ENCODE measurements at regions not wholly inside any gene's neighbourhood (a gene's known extent, or its start where the extent isn't known, plus 50 kb on each side); places are given as distances from the start of the nearest gene placed in this dataset.

DNA sequence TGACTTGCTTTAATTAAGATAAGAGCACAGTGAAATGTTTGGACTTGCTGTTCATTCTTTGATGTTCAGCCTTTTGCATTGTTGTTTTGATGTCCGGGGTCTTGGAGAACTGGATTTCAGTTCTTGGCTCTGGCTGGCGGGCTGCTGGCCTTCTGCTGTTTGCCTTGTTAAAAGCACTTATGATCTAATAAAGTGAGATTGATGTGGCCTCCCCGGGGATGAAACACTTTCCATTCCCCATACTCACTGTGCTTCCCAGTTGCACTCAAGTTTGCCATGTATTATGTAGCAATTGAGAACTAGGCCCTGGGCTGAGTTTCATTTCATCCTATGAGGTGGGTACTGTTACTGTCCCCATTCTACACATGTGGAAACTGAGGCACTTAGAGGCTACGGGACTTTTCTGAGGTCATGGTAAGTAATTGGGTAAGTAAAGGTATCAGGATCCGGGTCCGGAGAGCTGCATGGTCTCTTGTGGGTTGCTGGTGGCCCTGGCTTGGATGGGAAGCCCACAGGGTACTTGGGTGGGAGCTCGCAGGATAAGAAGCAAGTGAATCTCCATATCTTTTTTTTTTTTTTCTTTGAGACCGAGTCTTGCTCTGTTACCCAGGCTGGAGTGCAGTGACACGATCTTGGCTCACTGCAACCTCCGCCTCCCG lies 127.7 kb upstream of the ZBTB40 start:
- H3K4me1 ChIP-seq: no peaks in the 10 kb centered on the region
- no peak overlapping the region for H3K27ac ChIP-seq
- TF ChIP-seq, protein P1, sequence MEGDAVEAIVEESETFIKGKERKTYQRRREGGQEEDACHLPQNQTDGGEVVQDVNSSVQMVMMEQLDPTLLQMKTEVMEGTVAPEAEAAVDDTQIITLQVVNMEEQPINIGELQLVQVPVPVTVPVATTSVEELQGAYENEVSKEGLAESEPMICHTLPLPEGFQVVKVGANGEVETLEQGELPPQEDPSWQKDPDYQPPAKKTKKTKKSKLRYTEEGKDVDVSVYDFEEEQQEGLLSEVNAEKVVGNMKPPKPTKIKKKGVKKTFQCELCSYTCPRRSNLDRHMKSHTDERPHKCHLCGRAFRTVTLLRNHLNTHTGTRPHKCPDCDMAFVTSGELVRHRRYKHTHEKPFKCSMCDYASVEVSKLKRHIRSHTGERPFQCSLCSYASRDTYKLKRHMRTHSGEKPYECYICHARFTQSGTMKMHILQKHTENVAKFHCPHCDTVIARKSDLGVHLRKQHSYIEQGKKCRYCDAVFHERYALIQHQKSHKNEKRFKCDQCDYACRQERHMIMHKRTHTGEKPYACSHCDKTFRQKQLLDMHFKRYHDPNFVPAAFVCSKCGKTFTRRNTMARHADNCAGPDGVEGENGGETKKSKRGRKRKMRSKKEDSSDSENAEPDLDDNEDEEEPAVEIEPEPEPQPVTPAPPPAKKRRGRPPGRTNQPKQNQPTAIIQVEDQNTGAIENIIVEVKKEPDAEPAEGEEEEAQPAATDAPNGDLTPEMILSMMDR (IDR thresholded peaks at IDR 0.05): no peak
- DNase-seq (ENCODE audit: low spot score): no peak
- H3K9me3 ChIP-seq: no peaks in the 10 kb centered on the region
- H3K36me3 ChIP-seq: no peaks in the 10 kb centered on the region
- no peak overlapping the region for H3K4me3 ChIP-seq
- H3K27me3 ChIP-seq: no peaks in the 10 kb centered on the region

DNA sequence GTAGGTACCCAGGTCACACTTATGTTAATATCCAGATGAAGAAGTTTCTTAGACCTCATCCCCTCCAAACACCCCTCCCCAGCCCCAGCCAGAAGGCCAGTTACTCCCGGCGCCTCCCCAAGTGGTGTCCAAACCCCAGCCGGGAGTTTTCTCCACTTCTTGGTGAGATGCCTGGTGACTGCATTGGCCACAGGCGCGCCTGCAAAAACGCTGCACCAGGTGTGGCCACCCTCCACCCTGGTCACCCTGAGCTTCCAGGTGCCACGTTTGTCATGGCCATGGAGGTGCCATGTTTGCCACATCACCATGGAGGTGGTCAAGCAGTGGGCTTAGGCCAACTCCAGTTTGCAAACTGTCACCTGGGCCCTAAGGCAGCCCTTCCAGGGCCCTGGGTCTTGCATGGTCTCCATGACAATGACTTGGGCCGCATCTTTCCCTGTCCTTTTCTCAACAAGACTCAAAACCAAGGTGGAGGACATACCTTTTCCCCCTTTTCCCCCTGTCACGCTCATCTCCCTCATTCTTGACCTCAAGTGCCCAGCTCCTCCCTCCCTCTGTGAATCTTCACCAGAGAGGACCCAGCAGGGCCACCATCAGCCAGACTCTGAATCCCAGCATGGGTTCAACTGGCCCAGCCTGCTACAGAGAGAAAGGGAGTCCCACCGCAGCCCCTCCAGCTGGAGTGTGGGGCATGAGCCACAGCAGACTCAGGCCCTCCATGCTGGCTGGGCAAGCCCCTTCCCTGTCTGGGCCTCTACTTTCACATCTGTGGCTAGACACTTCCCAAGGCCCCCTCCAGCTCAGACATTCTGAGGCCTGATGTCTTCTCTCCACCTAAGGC lies 125.9 kb upstream of the ZBTB40 start:
- Histone ChIP-seq H3K4me3 (no peak overlapping the region), H3K9me3 (no peaks in the 10 kb centered on the region), H3K36me3 (no peaks in the 10 kb centered on the region), H3K4me1 (no peaks in the 10 kb centered on the region), H3K27ac (no peak overlapping the region), H3K27me3 (no peaks in the 10 kb centered on the region)
- DNase-seq (ENCODE audit: low spot score): no peak
- TF ChIP-seq, protein P1 (IDR thresholded peaks at IDR 0.05): no peak

DNA sequence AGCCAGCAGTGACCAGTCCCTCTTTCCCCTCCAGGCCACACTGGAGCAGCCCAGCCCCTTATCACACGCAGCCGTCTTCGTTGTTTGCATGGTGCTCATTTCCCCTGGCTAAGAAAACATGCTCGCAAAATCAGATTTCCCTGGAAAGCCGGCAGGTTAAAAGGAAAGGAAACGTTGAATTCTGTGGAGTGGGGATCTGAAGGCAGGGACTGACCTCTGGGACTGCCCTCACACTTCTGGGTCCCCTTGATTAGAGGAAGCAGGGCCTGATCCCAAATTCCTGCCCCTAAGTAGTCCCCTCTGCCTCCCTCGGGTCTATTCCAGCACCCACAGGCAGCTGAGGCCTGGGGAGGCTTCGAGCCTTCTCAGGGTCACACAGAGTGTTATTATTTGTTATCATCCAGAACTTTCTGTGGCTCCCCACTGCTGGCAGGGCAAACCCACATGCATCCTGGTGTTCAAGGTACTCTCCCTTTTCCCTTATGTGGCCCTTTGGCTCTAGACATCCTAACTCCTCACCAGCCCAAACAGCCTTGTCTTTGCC lies 125.2 kb upstream of the ZBTB40 start:
- Histone ChIP-seq H3K4me1 (no peaks in the 10 kb centered on the region), H3K27me3 (no peaks in the 10 kb centered on the region), H3K9me3 (no peaks in the 10 kb centered on the region), H3K4me3 (no peak overlapping the region), H3K36me3 (no peaks in the 10 kb centered on the region), H3K27ac (no peak overlapping the region)
- no peak for DNase-seq (ENCODE audit: low spot score)
- TF ChIP-seq, protein P1 (IDR thresholded peaks at IDR 0.05): no peak

DNA sequence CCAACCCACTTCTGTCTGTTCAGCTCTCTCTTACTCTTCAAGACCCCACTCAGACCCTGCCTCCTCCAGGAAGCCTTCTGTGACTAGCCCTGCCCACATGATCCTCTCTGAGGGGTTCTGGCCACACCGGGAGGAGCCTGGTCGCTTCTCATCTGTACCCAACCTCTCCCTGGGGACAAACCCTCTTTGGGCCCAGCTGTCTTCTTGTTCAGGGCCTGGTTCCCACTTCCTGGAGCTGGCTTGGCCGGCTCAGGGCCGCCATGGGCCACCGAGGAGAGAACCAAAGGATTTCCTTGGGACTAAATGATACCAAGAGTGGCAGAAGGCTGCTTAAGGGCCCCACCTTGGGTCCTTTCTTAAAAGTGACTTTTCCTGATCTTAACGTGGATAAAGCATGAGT lies 124.7 kb upstream of the ZBTB40 start:
- Histone ChIP-seq H3K9me3 (no peaks in the 10 kb centered on the region), H3K36me3 (no peaks in the 10 kb centered on the region), H3K27me3 (no peaks in the 10 kb centered on the region), H3K4me1 (no peaks in the 10 kb centered on the region), H3K27ac (no peak overlapping the region), H3K4me3 (no peak overlapping the region)
- TF ChIP-seq, protein P1 (IDR thresholded peaks at IDR 0.05): no peak
- DNase-seq (ENCODE audit: low spot score): no peak

DNA sequence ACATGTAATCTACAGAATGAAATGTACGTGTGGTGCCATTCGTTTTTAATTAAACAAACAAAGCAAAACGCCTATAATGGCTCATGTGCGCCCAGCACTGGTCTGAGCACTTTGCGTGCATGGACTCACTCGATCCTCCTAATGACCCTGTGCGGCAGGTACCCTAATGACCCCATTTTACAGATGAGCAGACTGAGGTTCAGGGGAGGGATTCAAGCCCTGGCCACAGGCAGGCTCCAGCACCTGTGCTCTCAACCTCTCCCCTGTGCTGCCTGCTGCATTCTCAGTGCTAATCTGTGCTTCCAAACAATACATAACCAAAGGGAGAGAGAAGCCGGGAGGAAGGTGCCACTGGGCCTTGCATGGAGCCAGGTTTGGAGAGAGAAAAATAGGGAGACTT lies 124.2 kb upstream of the ZBTB40 start:
- Histone ChIP-seq H3K9me3 (no peaks in the 10 kb centered on the region), H3K4me3 (no peak overlapping the region), H3K27me3 (no peaks in the 10 kb centered on the region), H3K4me1 (no peaks in the 10 kb centered on the region), H3K36me3 (no peaks in the 10 kb centered on the region), H3K27ac (no peak overlapping the region)
- TF ChIP-seq, protein P1 (IDR thresholded peaks at IDR 0.05): no peak
- no peak for DNase-seq (ENCODE audit: low spot score)
